ENCODE measurements at regions not wholly inside any gene's neighbourhood (a gene's known extent, or its start where the extent isn't known, plus 50 kb on each side); places are given as distances from the start of the nearest gene placed in this dataset.

DNA sequence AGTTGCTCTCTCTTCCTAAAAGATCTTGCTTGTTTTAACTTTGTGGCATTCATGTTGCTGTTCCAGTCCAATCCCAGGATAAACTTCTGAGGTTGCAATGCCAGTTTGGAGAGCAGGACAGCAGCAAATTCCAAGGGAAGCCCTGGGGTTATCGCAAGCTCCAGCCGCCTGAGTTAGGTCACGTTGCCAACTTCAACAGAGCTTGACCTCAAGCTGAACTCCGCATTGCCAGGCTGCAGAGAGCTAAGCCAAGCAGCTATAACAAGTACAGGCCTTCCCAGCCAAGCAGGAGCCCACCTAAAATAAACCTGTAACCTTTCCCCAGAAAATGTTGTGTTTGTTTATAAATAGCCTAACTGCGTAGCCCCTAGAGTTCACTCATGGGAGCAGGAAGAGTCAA lies 138.9 kb upstream of the LYZL1 start:
- no peak for TF ChIP-seq EZH2 (IDR thresholded peaks at IDR 0.05; ENCODE audit: insufficient read depth, low read length)
- TF ChIP-seq, protein P1, sequence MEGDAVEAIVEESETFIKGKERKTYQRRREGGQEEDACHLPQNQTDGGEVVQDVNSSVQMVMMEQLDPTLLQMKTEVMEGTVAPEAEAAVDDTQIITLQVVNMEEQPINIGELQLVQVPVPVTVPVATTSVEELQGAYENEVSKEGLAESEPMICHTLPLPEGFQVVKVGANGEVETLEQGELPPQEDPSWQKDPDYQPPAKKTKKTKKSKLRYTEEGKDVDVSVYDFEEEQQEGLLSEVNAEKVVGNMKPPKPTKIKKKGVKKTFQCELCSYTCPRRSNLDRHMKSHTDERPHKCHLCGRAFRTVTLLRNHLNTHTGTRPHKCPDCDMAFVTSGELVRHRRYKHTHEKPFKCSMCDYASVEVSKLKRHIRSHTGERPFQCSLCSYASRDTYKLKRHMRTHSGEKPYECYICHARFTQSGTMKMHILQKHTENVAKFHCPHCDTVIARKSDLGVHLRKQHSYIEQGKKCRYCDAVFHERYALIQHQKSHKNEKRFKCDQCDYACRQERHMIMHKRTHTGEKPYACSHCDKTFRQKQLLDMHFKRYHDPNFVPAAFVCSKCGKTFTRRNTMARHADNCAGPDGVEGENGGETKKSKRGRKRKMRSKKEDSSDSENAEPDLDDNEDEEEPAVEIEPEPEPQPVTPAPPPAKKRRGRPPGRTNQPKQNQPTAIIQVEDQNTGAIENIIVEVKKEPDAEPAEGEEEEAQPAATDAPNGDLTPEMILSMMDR (IDR thresholded peaks at IDR 0.05; ENCODE audit: insufficient read depth, low read depth, low read length): no peak
